CD4-positive, alpha-beta T cell (primary cell): ENCODE measurements at regions not wholly inside any gene's neighbourhood (a gene's known extent, or its start where the extent isn't known, plus 50 kb on each side); places are given as distances from the start of the nearest gene placed in this dataset.

Source experiments
- ATAC-seq: fragments of 200-7000 bp; cut with Tn5 transposase; one replicate; pipeline ENCODE4 v1.10.0; 2022; ENCODE audit warnings: mild to moderate bottlenecking; ENCODE audit not compliant: poor library complexity
- CTCF ChIA-PET: fragments of 350-600 bp; sonication (Branson Sonifier 250); formaldehyde crosslinking; loops from one replicate; lab custom pipeline; 2021; ENCODE audit warnings: antibody characterized with exemption, inconsistent platforms; lab: Charles Lee
- POLR2A ChIA-PET: fragments of 350-600 bp; sonication (Branson Sonifier 250); formaldehyde crosslinking; loops from one replicate; lab custom pipeline; 2021; ENCODE audit warnings: antibody characterized with exemption, inconsistent platforms; lab: Charles Lee
- DNase-seq, 14 experiments: peaks; one replicate each; pipeline ENCODE4 v3.0.0-alpha.2; 2013 to 2020; ENCODE audit warnings: mixed read lengths in 2 of 14
- H3K27ac ChIP-seq, 2 donors: one replicate each; pipeline versions ENCODE4 v1.5.1 to v1.7.0; 2013; ENCODE audit warnings: low read length in 2 of 2, low read depth in 1 of 2, mild to moderate bottlenecking in 1 of 2
- H3K27me3 ChIP-seq, 2 experiments: 1 replicate in 1 of 2; 2 replicates in 1 of 2; pipeline versions ENCODE4 v1.6.1 to v1.7.0; 2013; ENCODE audit warnings: low read length in 2 of 2, control low read depth in 1 of 2, mild to moderate bottlenecking in 1 of 2, moderate library complexity in 1 of 2; ENCODE audit not compliant: insufficient read depth in 2 of 2, control insufficient read depth in 1 of 2
- H3K36me3 ChIP-seq: one replicate; pipeline ENCODE4 v1.6.1; 2013; ENCODE audit warnings: low read length, control low read depth; ENCODE audit not compliant: insufficient read depth
- H3K4me1 ChIP-seq: one replicate; pipeline ENCODE4 v1.6.1; 2013; ENCODE audit warnings: low read length, control low read depth; ENCODE audit not compliant: insufficient read depth
- H3K4me3 ChIP-seq: one replicate; pipeline ENCODE4 v1.5.1; 2013; ENCODE audit warnings: mild to moderate bottlenecking, low read length, moderate library complexity
- H3K9me3 ChIP-seq, 2 experiments: 1 replicate in 1 of 2; 2 replicates in 1 of 2; pipeline versions ENCODE4 v1.6.1 to v1.7.0; 2013; ENCODE audit warnings: low read length in 2 of 2, mild to moderate bottlenecking in 2 of 2, control low read depth in 1 of 2, moderate library complexity in 1 of 2; ENCODE audit not compliant: control insufficient read depth in 1 of 2, insufficient read depth in 1 of 2
- H3K27ac Mint-ChIP-seq: one replicate; pipeline ENCODE4 v1.8.0; 2020; ENCODE audit warnings: mixed read lengths
- H3K27me3 Mint-ChIP-seq: one replicate; pipeline ENCODE4 v1.8.0; 2021; ENCODE audit warnings: mixed read lengths
- H3K36me3 Mint-ChIP-seq: one replicate; pipeline ENCODE4 v1.8.0; 2021; ENCODE audit warnings: low read depth, mixed read lengths
- H3K4me1 Mint-ChIP-seq: one replicate; pipeline ENCODE4 v1.8.0; 2021; ENCODE audit warnings: low read depth, mixed read lengths
- H3K4me3 Mint-ChIP-seq: one replicate; pipeline ENCODE4 v1.8.0; 2020; ENCODE audit warnings: mild to moderate bottlenecking, mixed read lengths
- H3K9me3 Mint-ChIP-seq: one replicate; pipeline ENCODE4 v1.8.0; 2020; ENCODE audit warnings: mixed read lengths
- intact Hi-C, 2 experiments: fragments of 100-400 bp; cut with DNase I in 1 of 2; cut with micrococcal nuclease in 1 of 2; formaldehyde crosslinking; loops; one replicate each; pipeline versions ENCODE4 v1.15.1 to v1.9.0; 2023 to 2025; cut with DNase I, micrococcal nuclease
- TF ChIP-seq, protein P1 (sequence below): fragments of 200-600 bp; IDR thresholded peaks from one replicate; pipeline ENCODE4 v1.8.0; 2022; ENCODE audit warnings: antibody characterized with exemption, mild to moderate bottlenecking

DNA sequence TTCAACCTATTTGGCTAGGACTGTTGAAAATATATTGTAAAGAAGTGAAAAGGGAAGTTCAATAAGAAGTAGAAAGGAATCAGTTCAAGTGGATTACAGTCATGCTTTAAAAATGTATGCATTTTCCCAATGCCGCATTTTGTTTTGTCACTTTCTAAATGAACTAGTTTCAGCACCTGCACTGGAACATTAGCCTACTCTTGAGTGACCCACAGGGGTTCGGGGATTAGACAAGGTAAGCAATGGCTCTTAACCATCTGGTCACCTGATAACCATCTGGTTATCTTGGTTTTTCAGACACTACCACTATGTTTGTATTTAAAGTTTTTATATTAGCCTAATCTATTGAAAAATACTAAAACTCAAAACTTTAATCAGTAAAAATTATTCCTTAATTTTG, 97.6 kb downstream of the CD164 start:
- Mint-ChIP-seq H3K9me3 (no peaks in the 10 kb centered on the region), H3K4me1 (no peaks in the 10 kb centered on the region), H3K27me3 (no peaks in the 10 kb centered on the region), H3K4me3 (no peak overlapping the region), H3K27ac (no peak overlapping the region), H3K36me3 (no peaks in the 10 kb centered on the region)
- TF ChIP-seq, protein P1, sequence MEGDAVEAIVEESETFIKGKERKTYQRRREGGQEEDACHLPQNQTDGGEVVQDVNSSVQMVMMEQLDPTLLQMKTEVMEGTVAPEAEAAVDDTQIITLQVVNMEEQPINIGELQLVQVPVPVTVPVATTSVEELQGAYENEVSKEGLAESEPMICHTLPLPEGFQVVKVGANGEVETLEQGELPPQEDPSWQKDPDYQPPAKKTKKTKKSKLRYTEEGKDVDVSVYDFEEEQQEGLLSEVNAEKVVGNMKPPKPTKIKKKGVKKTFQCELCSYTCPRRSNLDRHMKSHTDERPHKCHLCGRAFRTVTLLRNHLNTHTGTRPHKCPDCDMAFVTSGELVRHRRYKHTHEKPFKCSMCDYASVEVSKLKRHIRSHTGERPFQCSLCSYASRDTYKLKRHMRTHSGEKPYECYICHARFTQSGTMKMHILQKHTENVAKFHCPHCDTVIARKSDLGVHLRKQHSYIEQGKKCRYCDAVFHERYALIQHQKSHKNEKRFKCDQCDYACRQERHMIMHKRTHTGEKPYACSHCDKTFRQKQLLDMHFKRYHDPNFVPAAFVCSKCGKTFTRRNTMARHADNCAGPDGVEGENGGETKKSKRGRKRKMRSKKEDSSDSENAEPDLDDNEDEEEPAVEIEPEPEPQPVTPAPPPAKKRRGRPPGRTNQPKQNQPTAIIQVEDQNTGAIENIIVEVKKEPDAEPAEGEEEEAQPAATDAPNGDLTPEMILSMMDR, result no peak
- ATAC-seq (no peak), DNase-seq (no peak)
- Histone ChIP-seq H3K27ac (no peak overlapping the region), H3K36me3 (no peaks in the 10 kb centered on the region), H3K4me3 (no peak overlapping the region), H3K9me3 (no peaks in the 10 kb centered on the region), H3K4me1 (no peaks in the 10 kb centered on the region), H3K27me3 (no peaks in the 10 kb centered on the region)
- CTCF ChIA-PET, result no interaction called here
- POLR2A ChIA-PET, result no interaction called here
- intact Hi-C loops, result no loop called here

- H3K36me3 Mint-ChIP-seq, result no peaks in the 10 kb centered on the region
- ATAC-seq (no peak), DNase-seq (no peak)
- no peaks in the 10 kb centered on the region for H3K27me3 ChIP-seq
- no peak overlapping the region for H3K27ac ChIP-seq
- H3K9me3 ChIP-seq, result no peaks in the 10 kb centered on the region
- ChIA-PET POLR2A (no interaction called here), CTCF (no interaction called here)
- intact Hi-C loops, result no loop called here
- no peaks in the 10 kb centered on the region for H3K4me1 ChIP-seq
- H3K4me3 ChIP-seq, result no peak overlapping the region
- H3K4me3 Mint-ChIP-seq, result no peak overlapping the region
- TF ChIP-seq, protein P1, result no peak
- H3K4me1 Mint-ChIP-seq, result no peaks in the 10 kb centered on the region
- no peaks in the 10 kb centered on the region for H3K27me3 Mint-ChIP-seq
- H3K27ac Mint-ChIP-seq, result no peak overlapping the region
- no peaks in the 10 kb centered on the region for H3K9me3 Mint-ChIP-seq
- H3K36me3 ChIP-seq, result no peaks in the 10 kb centered on the region
Observed at GRCh38 chr6:109282756-109283155, 99.5 kb downstream of the CD164 start.

- DNase-seq (no peak), ATAC-seq (no peak)
- H3K36me3 ChIP-seq, result no peaks in the 10 kb centered on the region
- H3K27ac Mint-ChIP-seq, result no peak overlapping the region
- no peaks in the 10 kb centered on the region for H3K27me3 ChIP-seq
- H3K9me3 ChIP-seq, result no peaks in the 10 kb centered on the region
- ChIA-PET POLR2A (no interaction called here), CTCF (no interaction called here)
- no peaks in the 10 kb centered on the region for H3K36me3 Mint-ChIP-seq
- H3K27me3 Mint-ChIP-seq, result no peaks in the 10 kb centered on the region
- intact Hi-C loops, result no loop called here
- no peaks in the 10 kb centered on the region for H3K9me3 Mint-ChIP-seq
- no peaks in the 10 kb centered on the region for H3K4me1 Mint-ChIP-seq
- no peak overlapping the region for H3K27ac ChIP-seq
- no peak overlapping the region for H3K4me3 ChIP-seq
- no peak overlapping the region for H3K4me3 Mint-ChIP-seq
- TF ChIP-seq, protein P1, result no peak
- no peaks in the 10 kb centered on the region for H3K4me1 ChIP-seq
Observed at GRCh38 chr6:109279628-109280027, 102.6 kb downstream of the CD164 start.
